HepG2 (cell line): ENCODE measurements at regions not wholly inside any gene's neighbourhood (a gene's known extent, or its start where the extent isn't known, plus 50 kb on each side); places are given as distances from the start of the nearest gene placed in this dataset.

Experiments used
- MTF1 ChIP-seq: sonication (generic); formaldehyde crosslinking; IDR thresholded peaks from 2 replicates; pipeline ENCODE4 v1.5.0; 2020; ENCODE audit warnings: missing genetic modification reagents
- NFIC ChIP-seq: IDR thresholded peaks from 2 replicates; pipeline ENCODE4 v1.6.1; 2012; ENCODE audit warnings: mild to moderate bottlenecking, low read length, inconsistent platforms
- PBX3 ChIP-seq: sonication (generic); formaldehyde crosslinking; IDR thresholded peaks from 2 replicates; pipeline ENCODE4 v1.8.1; 2023; ENCODE audit warnings: missing genetic modification reagents, inconsistent platforms, borderline replicate concordance
- ZBTB1 ChIP-seq: sonication (generic); formaldehyde crosslinking; IDR thresholded peaks from 2 replicates; pipeline ENCODE4 v1.4.0; 2020; ENCODE audit warnings: missing genetic modification reagents, borderline replicate concordance
- ZNF431 ChIP-seq: sonication (generic); formaldehyde crosslinking; IDR thresholded peaks from 2 replicates; pipeline ENCODE4 v1.9.0; 2022; ENCODE audit warnings: missing genetic modification reagents, low read depth, mild to moderate bottlenecking, borderline replicate concordance
- ZNF713 ChIP-seq: sonication (generic); formaldehyde crosslinking; IDR thresholded peaks from 2 replicates; pipeline ENCODE4 v1.4.0; 2020; ENCODE audit warnings: mild to moderate bottlenecking, missing genetic modification reagents

- TF ChIP-seq MTF1 (CRISPR knock-in tag) (no peak), ZBTB1 (CRISPR knock-in tag) (no peak), ZNF713 (CRISPR knock-in tag) (no peak), PBX3 (CRISPR knock-in tag) (no peak), NFIC (no peak), ZNF431 (CRISPR knock-in tag) (no peak)
Measured at GRCh38 chr13:90615767-90616166, 731.7 kb upstream of the MIR17HG start.
